Cerebellar cortex (tissue), 1 donor: ENCODE measurements at regions not wholly inside any gene's neighbourhood (a gene's known extent, or its start where the extent isn't known, plus 50 kb on each side); places are given as distances from the start of the nearest gene placed in this dataset.

Experiments used
- DNase-seq: peaks from one replicate; pipeline ENCODE4 v3.0.0-alpha.2; 2015; ENCODE audit warnings: low spot score

DNA sequence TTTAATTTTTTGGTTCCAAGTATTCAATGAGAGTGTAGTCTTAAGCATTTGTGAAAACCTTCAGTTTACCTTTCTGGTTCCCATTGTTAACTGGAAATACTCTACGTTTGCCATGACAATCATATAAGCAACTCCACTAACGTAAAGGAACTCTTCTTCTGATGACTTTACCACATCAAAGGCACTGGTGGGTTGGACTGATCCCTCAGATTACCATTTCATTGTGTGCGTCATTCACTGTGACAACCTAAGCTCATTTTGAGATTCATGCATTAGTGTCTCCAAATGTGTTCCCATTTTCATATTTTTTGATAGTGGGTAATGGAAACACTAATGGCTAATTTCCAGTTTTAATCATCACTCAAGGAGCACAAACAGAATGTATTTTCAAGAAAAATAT, 119.9 kb upstream of the COL1A2 start:
- no peak for DNase-seq

DNA sequence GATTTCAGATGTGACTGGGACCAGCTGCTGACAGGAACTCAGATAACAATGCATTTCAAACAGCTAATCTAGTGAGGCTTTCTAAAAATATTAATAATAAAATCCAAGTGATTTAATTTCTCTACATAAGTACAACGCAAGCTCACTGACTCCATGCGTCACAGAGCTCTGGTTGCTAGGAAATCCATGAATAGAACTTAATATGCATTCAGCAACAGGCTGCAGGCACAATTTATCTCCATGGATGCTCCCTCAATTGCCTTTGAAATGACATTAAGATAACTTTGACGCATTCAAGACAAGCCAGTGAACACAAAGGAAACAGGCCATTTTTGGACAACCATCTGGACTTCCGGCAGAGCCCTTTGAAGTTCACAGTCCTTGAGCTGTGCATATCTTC, 118.7 kb upstream of the COL1A2 start:
- no peak for DNase-seq

DNA sequence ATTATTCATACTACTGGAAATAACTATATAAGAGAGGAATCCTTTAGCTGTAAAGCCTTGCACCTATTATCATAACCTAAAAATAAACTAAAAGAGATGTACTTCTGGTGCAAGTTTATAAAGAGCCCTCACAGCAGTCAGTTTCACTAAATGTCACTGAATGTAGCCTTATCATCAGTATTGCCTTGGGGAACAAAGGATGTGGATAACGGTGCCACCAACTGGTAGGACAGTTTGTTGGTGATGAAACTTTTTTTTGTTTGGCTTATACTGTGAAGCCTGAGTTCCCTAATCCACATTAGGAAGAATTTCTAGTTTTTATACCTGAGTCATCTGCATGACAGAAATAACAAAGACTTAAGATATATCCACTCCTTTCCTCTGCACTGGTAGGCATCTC, 117.9 kb upstream of the COL1A2 start:
- no peak for DNase-seq

DNA sequence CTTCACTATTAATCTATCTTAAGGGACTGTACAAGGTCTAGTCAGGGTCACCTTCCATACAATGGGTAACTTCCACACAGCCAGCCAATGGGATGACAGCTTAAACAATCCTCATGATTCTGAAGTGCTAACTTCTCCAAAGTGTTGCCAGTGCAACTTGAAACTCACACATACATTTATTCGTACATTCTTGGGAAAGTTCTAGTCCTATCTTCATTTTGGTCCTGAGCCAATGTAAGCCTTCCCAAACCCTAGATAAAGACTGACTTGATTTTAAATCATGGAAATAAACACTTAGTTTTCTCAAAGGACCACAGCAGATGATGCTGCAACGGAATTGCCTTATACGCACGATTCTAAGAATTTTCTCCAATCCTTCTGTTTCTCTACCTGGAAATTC, 117.5 kb upstream of the COL1A2 start:
- DNase-seq, result no peak

DNA sequence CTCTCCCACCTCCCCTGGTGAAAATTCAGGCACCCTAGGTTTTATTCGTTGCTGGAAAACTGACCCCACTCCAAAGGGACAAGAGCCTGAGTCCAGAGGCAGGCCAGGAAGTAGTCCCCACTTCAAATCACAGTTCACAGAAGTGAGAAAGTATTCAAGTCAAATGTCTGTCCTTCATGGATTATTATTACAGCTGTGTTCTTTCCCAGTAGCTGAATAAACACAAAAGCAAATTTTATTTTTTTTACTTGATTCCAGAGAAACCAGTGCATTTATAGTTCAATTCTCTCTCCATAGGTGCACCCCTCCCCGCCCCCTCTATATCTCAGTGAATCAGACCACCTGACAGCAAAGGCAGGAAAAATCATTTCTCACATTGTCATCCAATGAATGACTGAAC, 113.8 kb upstream of the COL1A2 start:
- DNase-seq, result no peak

DNA sequence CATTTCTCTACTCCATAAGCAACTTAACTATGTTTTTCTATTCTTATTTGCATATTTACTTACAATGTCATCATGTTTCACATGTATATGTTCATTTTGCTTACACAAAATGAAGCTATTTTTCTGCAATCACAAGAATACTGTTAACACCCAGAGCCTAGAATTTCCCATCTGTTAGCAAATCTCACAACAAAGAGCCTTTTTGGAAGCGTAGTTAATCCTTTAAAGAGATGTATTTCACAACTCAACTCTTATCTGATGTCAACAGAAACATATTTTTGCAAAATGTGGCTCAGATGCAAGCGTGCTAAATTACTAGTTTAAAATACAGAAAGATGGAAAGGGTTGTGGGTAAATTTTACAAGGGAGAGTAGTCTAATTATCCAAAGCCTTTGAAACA, 110.6 kb upstream of the COL1A2 start:
- no peak for DNase-seq

DNA sequence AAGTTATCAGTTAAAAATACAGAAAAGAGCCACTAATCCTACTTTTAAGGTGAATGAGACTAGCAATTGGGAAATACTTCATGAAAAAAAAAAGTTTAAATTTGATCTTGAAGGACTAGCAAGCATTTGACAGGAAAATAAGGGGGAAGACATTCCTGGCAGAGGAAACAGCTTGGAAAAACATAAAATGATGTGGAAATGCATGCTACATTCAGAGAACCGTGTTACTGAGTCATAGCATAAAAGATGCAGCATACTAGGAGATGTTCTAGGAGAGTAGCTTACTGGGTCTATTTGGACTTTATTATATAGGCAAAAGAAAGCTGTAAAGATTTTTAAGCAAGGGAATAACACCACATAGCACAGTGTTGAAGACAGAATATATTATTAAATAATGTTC, 108.6 kb upstream of the COL1A2 start:
- no peak for DNase-seq

DNA sequence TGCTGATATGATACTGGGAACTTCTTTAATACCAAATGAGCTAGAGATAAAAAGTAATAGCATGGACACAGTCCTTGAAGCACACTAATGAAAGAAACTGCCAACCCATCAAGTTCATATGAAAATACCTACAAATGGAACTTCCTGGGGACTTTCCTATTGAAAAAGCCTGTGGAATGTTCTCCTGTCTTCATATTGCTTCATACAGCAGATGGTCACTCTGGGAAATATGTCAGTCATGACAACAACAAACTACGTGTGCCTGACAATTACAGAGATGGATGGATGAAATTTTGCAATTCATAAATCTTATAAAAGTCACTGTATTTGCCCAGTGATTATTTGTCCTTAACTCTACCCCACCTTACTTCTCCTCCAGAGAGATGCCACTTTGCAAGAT, 106.6 kb upstream of the COL1A2 start:
- DNase-seq, result no peak

DNA sequence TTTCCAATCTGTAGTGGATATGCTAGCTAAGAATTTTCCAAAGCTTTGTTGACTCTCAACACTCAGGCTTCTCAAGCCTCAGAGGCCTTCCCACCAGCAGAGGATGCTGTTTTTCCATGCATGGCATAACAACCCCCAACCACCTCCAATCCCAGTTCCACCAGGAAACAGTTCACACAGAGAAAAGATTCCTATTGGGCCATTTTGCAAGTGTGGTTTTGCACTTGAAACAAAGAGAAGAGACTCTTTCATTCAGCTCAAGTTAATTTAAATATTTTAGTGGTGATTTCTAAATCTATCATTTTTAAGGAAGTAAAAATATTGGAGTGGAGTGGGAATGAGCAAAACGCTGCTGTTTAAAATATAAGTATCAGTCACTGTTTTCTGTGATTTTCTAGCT, 105.6 kb upstream of the COL1A2 start:
- DNase-seq, result peak; percentile 67

DNA sequence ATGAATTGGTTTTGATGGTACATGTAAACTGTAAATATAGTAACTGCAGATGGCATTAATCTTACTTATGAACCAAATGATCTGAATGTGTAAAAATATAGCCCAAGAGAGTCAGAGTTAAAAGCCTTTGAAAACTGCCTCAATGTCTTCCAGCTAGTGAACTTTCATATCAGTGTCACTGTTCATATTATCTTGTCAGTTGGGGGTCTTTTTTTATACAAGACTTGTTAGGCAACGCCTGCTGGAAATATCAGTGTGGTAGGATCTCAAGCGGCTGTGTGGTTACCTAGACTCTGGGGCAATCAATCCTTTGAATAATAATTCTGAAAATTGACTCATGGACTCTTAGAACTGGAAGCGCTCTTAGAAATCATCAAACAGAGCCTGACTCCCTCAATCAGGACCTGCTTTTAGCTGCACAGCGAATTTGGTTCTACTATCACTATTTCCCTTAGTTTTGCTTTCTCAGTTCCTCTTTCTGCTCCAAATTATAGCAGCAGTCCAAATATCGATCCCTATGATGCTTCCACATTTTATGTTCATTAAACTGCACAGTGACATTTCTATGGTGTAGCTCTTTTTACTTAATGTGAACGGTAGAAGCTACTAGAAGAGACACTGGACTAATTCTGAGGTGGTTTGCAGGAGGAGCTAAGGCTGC, 100.1 kb upstream of the COL1A2 start:
- no peak for DNase-seq

DNA sequence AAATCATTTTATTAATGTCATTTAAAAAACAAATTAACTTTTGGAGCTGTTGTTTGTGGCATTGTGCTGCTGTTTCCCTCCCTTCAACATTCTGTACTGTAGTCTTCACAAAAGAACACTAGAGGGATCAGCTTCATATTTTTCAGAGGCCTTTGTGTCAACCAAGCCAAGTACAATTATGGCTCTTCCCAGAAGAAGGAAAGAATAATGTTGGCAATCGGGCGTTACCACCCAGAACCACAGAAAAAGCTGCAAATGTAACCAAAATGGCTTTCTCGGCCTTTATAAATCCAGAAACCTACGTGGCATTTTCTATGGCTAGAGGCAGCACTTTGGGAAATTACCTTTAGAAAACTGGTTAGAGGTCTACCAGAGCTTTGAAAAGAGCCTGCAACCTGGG, 98.8 kb upstream of the COL1A2 start:
- peak; percentile 32 for DNase-seq

DNA sequence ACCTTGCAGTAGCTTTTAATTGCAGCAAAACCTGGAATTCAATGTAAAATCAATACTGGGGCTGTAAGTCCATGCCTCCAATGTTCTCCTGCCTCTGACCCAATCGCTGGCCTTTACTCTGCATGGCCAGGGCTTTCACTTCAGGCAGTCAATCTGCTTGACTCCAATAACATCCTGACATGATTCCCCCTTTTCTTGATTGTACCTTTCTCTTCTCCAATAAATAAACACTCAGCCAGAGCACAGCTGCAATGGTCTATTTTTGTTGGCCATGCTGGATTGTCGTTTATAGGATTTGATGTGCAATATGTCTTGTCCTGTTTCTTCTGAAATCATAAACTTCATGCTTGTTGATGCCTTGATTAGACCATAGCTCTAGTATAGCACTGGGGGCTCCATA, 97.8 kb upstream of the COL1A2 start:
- no peak for DNase-seq

DNA sequence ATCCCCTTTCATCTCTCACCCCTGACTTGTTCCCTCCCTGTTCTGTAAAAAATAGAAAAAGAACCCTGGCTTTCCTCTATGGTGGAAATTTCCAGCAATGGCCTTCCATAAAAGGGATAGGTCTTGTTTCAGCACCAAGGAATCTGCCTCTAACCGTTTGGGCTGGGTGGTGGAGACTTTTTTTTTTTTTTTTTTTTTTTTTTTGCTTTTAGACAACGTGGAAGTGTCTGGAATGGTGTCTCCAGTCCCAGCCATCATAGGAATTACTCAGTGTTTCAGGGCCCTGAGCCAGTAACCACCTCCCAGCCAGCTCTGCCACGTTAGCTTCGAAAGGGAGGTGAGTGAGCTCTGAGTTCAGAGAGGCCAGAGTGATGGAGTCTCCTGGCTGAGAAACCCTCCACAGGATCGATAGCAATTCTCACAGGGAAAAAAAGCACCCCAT, 97.3 kb upstream of the COL1A2 start:
- no peak for DNase-seq

DNA sequence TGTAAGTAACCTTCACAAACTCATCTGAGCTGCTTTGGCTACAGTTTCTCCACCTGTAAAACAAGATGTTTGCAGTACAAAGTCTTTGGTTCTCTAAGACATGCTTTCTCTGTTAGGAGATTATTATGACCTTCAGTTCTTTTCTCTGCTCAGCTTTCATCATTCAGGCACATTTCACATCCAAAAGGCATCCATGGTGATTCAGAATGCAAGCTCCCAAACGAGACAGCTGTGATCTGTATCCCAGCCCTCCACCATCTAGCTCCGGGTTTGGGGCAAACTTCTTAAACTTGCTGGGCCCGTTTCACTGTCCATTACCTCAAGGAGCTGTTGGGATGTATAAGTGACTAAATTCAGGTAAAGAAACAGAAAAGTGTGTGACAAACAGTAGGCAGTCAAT, 95.8 kb upstream of the COL1A2 start:
- DNase-seq, result no peak

DNA sequence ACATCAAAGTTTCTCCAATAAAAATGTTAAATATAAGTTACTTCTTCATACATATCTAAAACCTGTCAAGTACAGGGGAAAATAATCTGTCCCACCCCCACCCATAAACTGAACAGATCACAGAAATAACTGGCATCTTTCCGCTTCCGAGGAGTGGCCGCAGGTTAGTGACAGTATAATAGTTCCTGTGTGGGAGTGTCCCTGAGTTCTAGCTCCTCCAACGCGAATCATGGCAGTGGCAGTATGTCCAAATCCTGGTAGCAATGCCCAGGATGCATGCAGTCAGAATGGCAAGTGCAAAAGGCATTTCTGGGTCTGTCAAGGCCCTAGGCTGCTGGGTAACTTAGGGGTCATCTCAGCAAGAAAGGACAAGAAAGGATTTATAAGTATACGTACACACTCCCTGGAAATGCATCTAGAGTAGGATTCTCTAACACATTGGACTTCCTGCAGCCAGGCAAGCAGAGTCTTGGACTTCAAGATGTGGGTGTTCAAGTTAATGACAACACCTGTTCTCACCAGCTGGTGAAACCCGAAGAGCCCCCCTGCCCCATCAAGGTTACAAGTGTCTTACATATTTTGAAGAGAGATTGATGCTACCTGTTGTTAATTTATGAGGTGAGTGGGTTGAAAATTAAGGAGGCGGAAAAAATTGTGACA, 94.4 kb upstream of the COL1A2 start:
- DNase-seq, result no peak

DNA sequence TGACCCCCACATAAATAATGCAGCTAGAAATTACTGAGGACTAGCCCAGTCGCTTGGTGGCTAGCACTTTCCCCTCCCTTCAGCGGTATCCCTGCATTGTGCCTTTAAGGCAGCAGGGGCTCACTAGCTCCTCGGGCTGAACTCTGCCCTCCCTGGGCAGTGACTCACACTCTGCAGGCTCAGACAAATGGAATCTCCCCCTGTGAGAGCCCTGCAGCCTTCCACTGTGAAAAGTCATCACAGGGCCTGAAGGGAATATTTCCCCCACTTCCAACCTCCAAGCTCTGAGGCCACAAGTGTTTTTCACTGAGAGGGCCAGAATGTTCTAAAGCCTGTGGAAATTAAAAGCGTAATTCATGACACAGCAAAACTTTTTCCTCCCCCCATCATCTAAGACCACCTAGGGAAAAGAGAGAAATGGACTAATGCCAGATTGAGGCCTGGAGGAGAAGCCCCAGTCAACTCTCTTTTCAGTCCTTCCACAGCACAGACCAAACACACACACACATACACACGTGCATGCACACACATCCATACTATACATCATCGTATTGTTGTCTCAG, 93.6 kb upstream of the COL1A2 start:
- peak; percentile 67 for DNase-seq

DNA sequence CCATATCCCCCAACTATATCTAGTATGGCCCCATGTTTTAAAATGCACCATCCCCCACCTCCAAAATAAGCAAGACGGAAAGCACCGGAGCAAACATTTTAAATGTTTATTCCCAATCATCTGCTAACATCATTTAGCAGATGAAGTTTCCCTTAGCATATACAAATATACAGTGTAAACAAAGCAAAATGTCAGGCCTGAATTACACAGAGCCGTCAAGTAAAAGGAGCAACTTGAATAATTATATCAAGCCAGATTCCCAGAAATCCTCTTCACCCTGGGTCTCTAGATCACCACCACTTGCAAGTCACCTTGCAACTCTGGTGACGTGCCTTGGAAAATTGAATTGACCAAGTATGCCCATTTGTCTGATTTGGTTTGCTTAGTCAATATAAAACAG, 91.6 kb upstream of the COL1A2 start:
- no peak for DNase-seq

DNA sequence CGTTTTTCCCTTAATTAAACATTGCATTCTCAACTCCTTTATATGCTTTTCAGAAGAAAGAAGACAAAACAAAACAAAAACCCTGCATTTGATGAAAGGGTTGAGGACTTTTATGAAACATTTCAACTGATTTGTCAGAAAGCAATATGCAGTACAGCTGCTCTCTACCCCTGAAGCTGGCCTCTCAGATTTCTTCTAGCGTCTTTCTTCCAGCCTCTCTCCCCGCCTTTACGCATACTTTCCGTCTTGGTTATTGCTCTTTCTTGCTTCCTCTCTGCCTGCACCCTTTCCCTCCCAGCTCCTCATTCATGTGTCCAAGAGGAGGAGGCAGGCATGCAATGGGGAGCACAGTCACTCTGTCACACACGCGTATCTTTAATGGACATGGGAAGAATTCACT, 91.0 kb upstream of the COL1A2 start:
- DNase-seq, result no peak

DNA sequence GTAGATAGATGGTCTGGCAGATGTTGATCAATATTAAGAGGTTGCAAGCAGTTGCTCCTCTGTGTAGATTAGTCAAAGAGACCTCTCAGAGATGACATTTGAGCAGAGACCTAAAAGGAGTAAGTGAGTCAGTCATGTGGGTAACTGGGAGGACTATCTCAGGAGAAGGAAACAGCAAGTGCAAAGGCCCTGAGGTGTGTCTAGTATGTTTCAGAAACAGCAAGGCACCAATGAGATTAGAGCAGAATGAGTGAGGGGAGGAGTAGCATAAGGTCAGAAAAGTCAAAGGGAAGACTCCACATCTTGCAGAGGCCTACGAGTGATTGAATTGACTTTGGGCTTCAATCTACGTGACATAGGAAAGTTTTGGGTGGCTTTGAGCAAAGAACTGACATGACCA, 89.8 kb upstream of the COL1A2 start:
- DNase-seq, result no peak

DNA sequence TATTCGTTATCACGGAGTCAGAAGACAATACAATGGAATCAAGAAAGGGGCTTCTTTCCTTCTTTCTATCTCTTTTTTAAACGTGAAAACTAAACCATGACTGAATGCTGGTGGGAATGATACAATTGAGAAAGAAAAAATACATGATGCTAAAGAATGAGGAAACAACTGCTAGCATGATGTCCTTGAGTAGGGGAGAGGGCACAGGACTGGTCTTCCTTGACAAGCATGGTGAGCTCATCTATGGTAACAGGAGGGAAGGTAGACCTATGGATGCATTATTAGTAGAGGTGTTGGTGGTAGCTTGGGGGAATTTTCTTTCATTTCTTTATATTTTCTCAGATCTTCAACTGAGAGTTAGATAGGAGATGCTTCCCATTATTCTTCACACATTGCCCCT, 88.9 kb upstream of the COL1A2 start:
- no peak for DNase-seq

DNA sequence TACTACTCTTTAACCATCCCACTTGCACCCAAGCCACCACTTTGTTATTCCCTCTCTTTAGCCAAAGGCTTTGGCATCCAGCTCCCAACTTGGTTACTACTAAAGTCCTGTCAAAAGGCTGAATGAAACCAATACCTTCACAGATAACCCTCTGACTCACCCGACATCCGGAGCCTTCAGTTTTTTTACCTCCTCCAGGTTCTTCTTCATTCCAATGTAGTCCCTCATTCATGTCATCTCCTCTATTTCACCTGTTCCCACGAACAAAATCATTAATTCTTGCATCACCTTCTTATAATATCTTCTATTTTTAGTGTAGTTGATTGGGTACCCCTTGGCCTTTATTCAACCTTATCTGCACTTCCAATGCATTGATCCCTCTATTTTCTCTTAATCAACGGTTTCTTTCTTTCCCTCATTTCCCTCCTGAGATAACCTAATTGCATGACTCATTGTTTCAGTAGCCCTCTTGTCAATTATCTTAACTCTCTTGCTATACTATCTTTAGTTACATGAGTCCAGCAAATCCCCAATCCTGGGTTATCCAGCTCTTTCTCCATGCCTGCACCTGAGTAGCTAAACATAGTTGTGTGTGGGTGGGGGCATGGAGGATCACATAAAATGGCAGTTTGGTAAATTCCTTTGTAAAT, 87.2 kb upstream of the COL1A2 start:
- no peak for DNase-seq

DNA sequence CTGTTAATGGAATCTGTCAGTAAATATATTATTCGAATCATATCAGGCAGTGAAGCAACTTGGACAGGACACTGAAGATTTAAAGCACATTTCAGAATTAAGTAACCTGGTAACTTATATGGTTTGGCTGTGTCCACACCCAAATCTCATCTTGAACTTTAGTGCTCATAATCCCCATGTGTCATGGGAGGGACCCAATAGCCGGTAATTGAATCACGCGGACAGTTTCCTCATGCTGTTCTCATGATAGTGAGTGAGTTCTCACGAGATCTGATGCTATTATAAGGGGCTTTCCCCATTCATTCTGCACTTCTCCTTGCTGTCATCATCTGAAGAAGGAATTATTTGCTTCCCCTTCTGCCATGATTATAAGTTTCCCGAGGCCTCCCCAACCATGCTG, 83.2 kb upstream of the COL1A2 start:
- no peak for DNase-seq

DNA sequence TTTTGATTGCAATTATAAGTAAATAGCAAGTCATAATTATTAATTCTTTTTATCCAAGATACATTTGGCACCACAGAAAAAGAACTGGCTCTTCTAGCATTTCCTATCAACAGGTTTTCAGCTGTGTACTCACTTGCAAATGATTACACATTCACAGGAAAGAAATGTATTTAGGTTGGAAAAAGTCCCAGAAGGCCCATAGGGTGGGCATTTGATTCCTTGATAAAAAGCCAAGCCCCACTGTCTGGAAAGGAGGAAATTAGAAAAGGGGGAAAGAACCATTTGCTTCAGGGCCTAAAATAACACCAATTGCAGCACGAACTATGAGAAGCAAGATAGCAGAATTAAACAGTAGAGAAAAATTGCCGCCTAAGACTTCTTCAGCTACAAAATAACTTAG, 80.8 kb upstream of the COL1A2 start:
- no peak for DNase-seq
